ENCODE measurements at regions not wholly inside any gene's neighbourhood (a gene's known extent, or its start where the extent isn't known, plus 50 kb on each side); places are given as distances from the start of the nearest gene placed in this dataset.

DNA sequence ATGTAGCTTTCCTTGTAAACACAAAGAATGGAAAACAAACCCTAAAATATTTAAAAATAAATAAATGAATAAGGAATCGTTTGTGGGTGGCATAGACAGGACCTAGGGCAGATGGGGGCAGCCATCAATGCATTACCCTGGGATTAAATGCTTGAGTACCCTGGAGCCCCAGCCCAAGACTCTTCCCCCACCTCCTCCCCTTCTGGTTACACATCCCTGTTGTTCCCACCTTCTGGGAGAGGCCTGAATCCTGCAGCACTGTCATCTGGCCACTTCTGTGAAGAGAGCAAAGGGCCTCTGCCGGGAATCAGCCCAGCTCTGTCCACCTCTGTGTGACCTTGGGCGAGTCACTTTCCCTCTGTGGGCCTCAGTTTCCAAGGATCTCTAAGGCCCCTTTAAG is 61.6 kb upstream of the COL13A1 start:
- H3K4me3 ChIP-seq (ENCODE audit: low read depth, low read length) = no peak overlapping the region
- TF ChIP-seq, protein P1, sequence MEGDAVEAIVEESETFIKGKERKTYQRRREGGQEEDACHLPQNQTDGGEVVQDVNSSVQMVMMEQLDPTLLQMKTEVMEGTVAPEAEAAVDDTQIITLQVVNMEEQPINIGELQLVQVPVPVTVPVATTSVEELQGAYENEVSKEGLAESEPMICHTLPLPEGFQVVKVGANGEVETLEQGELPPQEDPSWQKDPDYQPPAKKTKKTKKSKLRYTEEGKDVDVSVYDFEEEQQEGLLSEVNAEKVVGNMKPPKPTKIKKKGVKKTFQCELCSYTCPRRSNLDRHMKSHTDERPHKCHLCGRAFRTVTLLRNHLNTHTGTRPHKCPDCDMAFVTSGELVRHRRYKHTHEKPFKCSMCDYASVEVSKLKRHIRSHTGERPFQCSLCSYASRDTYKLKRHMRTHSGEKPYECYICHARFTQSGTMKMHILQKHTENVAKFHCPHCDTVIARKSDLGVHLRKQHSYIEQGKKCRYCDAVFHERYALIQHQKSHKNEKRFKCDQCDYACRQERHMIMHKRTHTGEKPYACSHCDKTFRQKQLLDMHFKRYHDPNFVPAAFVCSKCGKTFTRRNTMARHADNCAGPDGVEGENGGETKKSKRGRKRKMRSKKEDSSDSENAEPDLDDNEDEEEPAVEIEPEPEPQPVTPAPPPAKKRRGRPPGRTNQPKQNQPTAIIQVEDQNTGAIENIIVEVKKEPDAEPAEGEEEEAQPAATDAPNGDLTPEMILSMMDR (IDR thresholded peaks at IDR 0.05; ENCODE audit: low read depth, low read length) = no peak
- no peak for DNase-seq

GRCh38 chr10:69741252-69741651 is 60.5 kb upstream of the COL13A1 start:
- Histone ChIP-seq H3K4me3 (ENCODE audit: low read depth, low read length) (no peak overlapping the region), H3K9me3 (no peaks in the 10 kb centered on the region), H3K4me1 (no peaks in the 10 kb centered on the region), H3K27me3 (no peaks in the 10 kb centered on the region), H3K36me3 (no peaks in the 10 kb centered on the region)
- TF ChIP-seq, protein P1 (IDR thresholded peaks at IDR 0.05; ENCODE audit: low read depth, low read length) = no peak
- no peak for DNase-seq

More for the DNA sequence above, 61.6 kb upstream of the COL13A1 start:
- Histone ChIP-seq H3K4me1 (no peaks in the 10 kb centered on the region), H3K36me3 (no peaks in the 10 kb centered on the region), H3K27me3 (no peaks in the 10 kb centered on the region), H3K9me3 (no peaks in the 10 kb centered on the region)

DNA sequence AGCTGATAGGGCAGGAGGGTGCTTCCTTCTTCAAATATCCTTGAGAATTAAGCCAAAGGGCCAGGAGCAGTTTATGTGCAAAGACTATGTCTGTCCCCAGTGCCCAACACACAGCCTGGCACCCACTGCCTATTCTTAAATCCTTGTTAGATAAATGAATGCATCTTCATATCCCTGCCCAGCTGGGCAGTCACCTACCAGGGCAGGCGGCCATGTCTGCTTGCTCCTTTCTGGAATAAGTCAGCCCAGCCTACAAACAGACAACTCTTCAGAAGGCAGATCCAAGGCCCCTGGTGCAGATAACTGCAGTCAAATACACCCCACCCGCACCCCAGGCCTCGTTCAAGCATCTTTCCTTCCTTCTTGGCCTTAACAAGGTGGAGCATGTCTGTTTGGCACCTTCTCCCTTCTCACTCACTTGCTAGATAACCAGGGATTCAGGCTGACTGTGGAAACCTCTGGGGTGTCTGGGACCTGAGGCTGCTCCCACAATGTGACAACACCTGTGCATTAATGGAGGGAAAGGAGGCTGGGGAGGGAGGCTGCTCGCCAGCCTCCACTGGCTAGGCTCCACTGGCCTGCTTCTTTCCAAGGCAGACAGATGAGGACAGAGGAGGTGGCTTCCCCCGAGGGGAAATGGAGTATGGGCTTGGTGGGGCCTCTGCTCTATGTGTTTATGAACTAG is 59.9 kb upstream of the COL13A1 start:
- TF ChIP-seq, protein P1 (IDR thresholded peaks at IDR 0.05; ENCODE audit: low read depth, low read length) = no peak
- Histone ChIP-seq H3K4me1 (no peaks in the 10 kb centered on the region), H3K9me3 (no peaks in the 10 kb centered on the region), H3K4me3 (ENCODE audit: low read depth, low read length) (no peak overlapping the region), H3K27me3 (no peaks in the 10 kb centered on the region), H3K36me3 (no peaks in the 10 kb centered on the region)
- no peak for DNase-seq

DNA sequence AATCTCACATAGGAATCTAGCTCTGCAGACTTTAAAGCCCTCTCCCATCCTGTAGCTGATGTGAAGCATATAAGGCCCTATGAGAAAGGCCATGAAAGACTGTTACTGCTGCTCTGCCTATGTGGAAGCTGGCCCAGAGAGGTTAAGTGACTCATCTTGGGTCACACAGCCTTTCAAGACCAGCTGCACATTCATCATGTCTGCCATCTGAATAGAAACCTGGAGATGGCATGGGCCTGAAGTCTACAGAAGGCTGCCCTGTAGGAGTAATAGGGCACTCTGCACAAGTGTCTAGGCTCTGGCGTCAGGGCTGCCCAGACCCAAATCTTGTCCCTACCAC is 59.4 kb upstream of the COL13A1 start:
- no peaks in the 10 kb centered on the region for H3K27me3 ChIP-seq
- TF ChIP-seq, protein P1 (IDR thresholded peaks at IDR 0.05; ENCODE audit: low read depth, low read length) = no peak
- H3K9me3 ChIP-seq = no peaks in the 10 kb centered on the region
- DNase-seq = no peak
- no peaks in the 10 kb centered on the region for H3K4me1 ChIP-seq
- H3K4me3 ChIP-seq (ENCODE audit: low read depth, low read length) = no peak overlapping the region
- H3K36me3 ChIP-seq = no peaks in the 10 kb centered on the region

GRCh38 chr10:69742928-69743602 is 58.6 kb upstream of the COL13A1 start:
- Histone ChIP-seq H3K36me3 (no peaks in the 10 kb centered on the region), H3K4me1 (no peaks in the 10 kb centered on the region), H3K4me3 (ENCODE audit: low read depth, low read length) (no peak overlapping the region), H3K9me3 (no peaks in the 10 kb centered on the region), H3K27me3 (no peaks in the 10 kb centered on the region)
- TF ChIP-seq, protein P1 (IDR thresholded peaks at IDR 0.05; ENCODE audit: low read depth, low read length) = peak; percentile 74
- DNase-seq = peak; percentile 74

DNA sequence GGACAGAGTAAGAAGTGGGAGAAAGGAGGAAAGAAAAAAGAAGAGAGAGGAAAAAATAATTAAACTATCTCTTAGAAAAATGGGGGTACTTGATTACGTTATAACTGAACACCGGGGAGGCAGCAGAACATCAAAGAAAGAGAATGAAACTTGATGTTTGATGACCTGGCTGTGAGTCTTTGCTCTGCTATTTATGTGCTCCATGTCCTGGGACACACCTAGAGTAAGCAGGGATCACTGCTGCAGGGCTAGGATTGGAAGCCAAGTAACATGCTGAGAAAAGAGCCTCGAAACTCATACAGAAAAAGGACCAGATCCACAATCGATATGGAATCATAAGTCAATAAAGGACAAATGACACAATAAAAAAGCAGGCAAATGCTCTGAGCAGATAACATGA is 56.7 kb upstream of the COL13A1 start:
- no peaks in the 10 kb centered on the region for H3K4me1 ChIP-seq
- no peaks in the 10 kb centered on the region for H3K27me3 ChIP-seq
- TF ChIP-seq, protein P1 (IDR thresholded peaks at IDR 0.05; ENCODE audit: low read depth, low read length) = no peak
- no peaks in the 10 kb centered on the region for H3K9me3 ChIP-seq
- DNase-seq = no peak
- no peaks in the 10 kb centered on the region for H3K36me3 ChIP-seq
- H3K4me3 ChIP-seq (ENCODE audit: low read depth, low read length) = no peak overlapping the region

Measured in BE2C (cell line).